ENCODE measurements at regions not wholly inside any gene's neighbourhood (a gene's known extent, or its start where the extent isn't known, plus 50 kb on each side); places are given as distances from the start of the nearest gene placed in this dataset.

DNA sequence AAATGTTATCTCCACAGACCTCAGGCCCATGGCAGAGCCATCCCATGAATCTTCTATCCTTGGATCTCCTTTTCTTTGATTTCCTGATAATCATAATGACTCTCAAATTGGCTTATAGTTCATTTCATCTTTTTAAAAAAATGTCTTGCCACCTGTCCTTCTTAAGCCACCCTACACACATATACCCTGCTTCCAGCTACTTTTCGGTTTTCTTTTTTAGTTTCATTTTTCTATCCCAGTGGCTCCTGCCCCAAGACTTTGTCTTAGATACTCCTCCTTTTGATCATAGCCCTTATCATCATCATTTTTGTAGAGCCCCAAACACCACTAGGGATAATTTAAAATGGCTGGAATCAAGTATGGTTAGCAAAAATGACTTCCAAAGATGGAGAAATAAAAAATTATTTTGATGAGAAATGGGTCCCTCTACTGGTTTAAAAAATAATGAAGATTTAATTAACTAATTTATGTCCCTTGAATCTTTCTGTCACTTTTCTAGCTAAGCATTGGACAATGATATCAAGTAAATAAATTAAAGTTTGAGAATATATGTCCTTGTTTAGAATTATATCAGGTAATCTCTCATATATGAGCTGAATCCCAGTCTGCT, 277.3 kb upstream of the SEMA3D start:
- Histone ChIP-seq H3K14ac (ENCODE audit: low read length) (no peak overlapping the region), H3K27ac (ENCODE audit: low read depth, low read length) (no peak overlapping the region), H3K4me2 (ENCODE audit: low read length) (no peak overlapping the region), H4K12ac (ENCODE audit: low read depth, low read length) (no peak overlapping the region), H3K27me3 (ENCODE audit: insufficient read depth, low read length) (no peaks in the 10 kb centered on the region), H3K79me2 (ENCODE audit: control insufficient read depth, insufficient read depth, low read length, poor library complexity) (no peaks in the 10 kb centered on the region), H2BK12ac (ENCODE audit: low read length) (no peak overlapping the region), H3K4me3 (ENCODE audit: low read depth, low read length) (no peak overlapping the region), H3K4ac (ENCODE audit: low read depth, low read length) (no peak overlapping the region), H2AK5ac (ENCODE audit: low read length) (no peak overlapping the region), H3K18ac (ENCODE audit: low read length) (no peak overlapping the region), H4K91ac (ENCODE audit: low read depth, low read length) (no peak overlapping the region), H3K9me3 (ENCODE audit: insufficient read depth, low read depth, low read length) (no peaks in the 10 kb centered on the region), H2BK5ac (ENCODE audit: low read depth, low read length, poor library complexity) (no peak overlapping the region), H3K9ac (ENCODE audit: low read length) (no peak overlapping the region), H4K8ac (ENCODE audit: low read depth, low read length) (no peak overlapping the region), H2BK120ac (ENCODE audit: insufficient read depth, low read length, poor library complexity) (no peak overlapping the region), H3K79me1 (ENCODE audit: low read length) (no peaks in the 10 kb centered on the region), H2AFZ (ENCODE audit: insufficient read depth, low read length, poor library complexity) (no peak overlapping the region), H3K4me1 (ENCODE audit: control insufficient read depth in 1 of 2, insufficient read depth in 2 of 2, low read length in 2 of 2) (no peaks in the 10 kb centered on the region), H3K36me3 (ENCODE audit: control insufficient read depth in 1 of 2, insufficient read depth in 2 of 2, low read length in 2 of 2) (no peaks in the 10 kb centered on the region), H3K23ac (ENCODE audit: low read length) (no peak overlapping the region)
- no peak for DNase-seq
- WGBS (ENCODE audit: extremely low coverage, insufficient coverage, insufficient read length): no CpG with 5 or more reads among the region's 1 CpG

DNA sequence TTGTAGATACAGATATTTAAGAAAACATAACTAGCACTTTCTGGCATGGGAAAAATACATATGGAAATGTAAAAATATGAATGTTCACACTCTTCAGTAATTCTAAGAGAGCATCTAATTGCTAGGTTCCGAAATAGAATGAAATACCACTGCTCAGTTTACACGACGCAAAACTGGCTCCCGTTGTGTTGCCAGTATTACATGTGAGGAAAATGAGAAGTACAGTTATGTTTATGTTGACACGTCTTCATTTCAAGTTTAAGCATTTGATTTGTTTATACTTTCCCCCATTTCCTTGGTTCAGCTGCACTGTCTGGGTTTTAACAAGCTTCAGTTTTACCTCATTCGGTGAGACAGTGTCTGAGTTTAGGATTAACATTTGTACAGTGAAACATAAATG, 275.8 kb upstream of the SEMA3D start:
- Histone ChIP-seq H3K36me3 (ENCODE audit: control insufficient read depth in 1 of 2, insufficient read depth in 2 of 2, low read length in 2 of 2) (no peaks in the 10 kb centered on the region), H3K9me3 (ENCODE audit: insufficient read depth, low read depth, low read length) (no peaks in the 10 kb centered on the region), H3K27me3 (ENCODE audit: insufficient read depth, low read length) (no peaks in the 10 kb centered on the region), H3K9ac (ENCODE audit: low read length) (no peak overlapping the region), H4K8ac (ENCODE audit: low read depth, low read length) (no peak overlapping the region), H3K79me1 (ENCODE audit: low read length) (no peaks in the 10 kb centered on the region), H3K4me1 (ENCODE audit: control insufficient read depth in 1 of 2, insufficient read depth in 2 of 2, low read length in 2 of 2) (no peaks in the 10 kb centered on the region), H3K4ac (ENCODE audit: low read depth, low read length) (no peak overlapping the region), H2AK5ac (ENCODE audit: low read length) (no peak overlapping the region), H3K23ac (ENCODE audit: low read length) (no peak overlapping the region), H2BK5ac (ENCODE audit: low read depth, low read length, poor library complexity) (no peak overlapping the region), H3K18ac (ENCODE audit: low read length) (no peak overlapping the region), H3K79me2 (ENCODE audit: control insufficient read depth, insufficient read depth, low read length, poor library complexity) (no peaks in the 10 kb centered on the region), H3K14ac (ENCODE audit: low read length) (no peak overlapping the region), H4K12ac (ENCODE audit: low read depth, low read length) (no peak overlapping the region), H4K91ac (ENCODE audit: low read depth, low read length) (no peak overlapping the region), H2BK12ac (ENCODE audit: low read length) (no peak overlapping the region), H2AFZ (ENCODE audit: insufficient read depth, low read length, poor library complexity) (no peak overlapping the region), H2BK120ac (ENCODE audit: insufficient read depth, low read length, poor library complexity) (no peak overlapping the region), H3K4me3 (ENCODE audit: low read depth, low read length) (no peak overlapping the region), H3K4me2 (ENCODE audit: low read length) (no peak overlapping the region), H3K27ac (ENCODE audit: low read depth, low read length) (no peak overlapping the region)
- DNase-seq: no peak
- WGBS (ENCODE audit: extremely low coverage, insufficient coverage, insufficient read length): no CpG with 5 or more reads among the region's 6 CpGs

DNA sequence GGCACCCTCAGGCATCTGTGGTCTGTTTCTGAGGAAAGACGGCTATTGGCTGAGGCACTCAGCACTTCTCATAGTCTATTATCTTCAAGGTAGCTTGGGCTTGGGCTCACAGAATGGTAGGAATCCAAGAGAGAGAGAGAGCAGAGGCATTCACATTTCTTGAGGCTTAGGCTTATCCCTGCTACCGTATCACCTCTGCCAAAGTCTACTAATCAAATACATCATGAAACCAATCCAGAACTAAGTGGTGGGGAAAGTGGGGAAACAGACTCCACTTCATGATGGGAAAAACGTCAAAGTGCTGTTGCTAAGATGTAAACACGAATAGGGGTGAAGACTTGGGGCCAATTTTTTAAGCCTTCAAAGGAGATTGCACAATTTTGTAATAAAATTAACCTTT, 271.1 kb upstream of the SEMA3D start:
- Histone ChIP-seq H3K4me3 (ENCODE audit: low read depth, low read length) (no peak overlapping the region), H3K4me1 (ENCODE audit: control insufficient read depth in 1 of 2, insufficient read depth in 2 of 2, low read length in 2 of 2) (no peaks in the 10 kb centered on the region), H3K18ac (ENCODE audit: low read length) (no peak overlapping the region), H4K91ac (ENCODE audit: low read depth, low read length) (no peak overlapping the region), H2BK12ac (ENCODE audit: low read length) (no peak overlapping the region), H3K27ac (ENCODE audit: low read depth, low read length) (no peak overlapping the region), H3K14ac (ENCODE audit: low read length) (no peak overlapping the region), H4K12ac (ENCODE audit: low read depth, low read length) (no peak overlapping the region), H3K4ac (ENCODE audit: low read depth, low read length) (no peak overlapping the region), H3K36me3 (ENCODE audit: control insufficient read depth in 1 of 2, insufficient read depth in 2 of 2, low read length in 2 of 2) (no peaks in the 10 kb centered on the region), H3K27me3 (ENCODE audit: insufficient read depth, low read length) (no peaks in the 10 kb centered on the region), H2BK5ac (ENCODE audit: low read depth, low read length, poor library complexity) (no peak overlapping the region), H3K4me2 (ENCODE audit: low read length) (no peak overlapping the region), H3K9ac (ENCODE audit: low read length) (no peak overlapping the region), H2AFZ (ENCODE audit: insufficient read depth, low read length, poor library complexity) (no peak overlapping the region), H2BK120ac (ENCODE audit: insufficient read depth, low read length, poor library complexity) (no peak overlapping the region), H3K79me1 (ENCODE audit: low read length) (no peaks in the 10 kb centered on the region), H3K23ac (ENCODE audit: low read length) (no peak overlapping the region), H3K79me2 (ENCODE audit: control insufficient read depth, insufficient read depth, low read length, poor library complexity) (no peaks in the 10 kb centered on the region), H3K9me3 (ENCODE audit: insufficient read depth, low read depth, low read length) (no peaks in the 10 kb centered on the region), H4K8ac (ENCODE audit: low read depth, low read length) (no peak overlapping the region), H2AK5ac (ENCODE audit: low read length) (no peak overlapping the region)
- no CpG with 5 or more reads among the region's 4 CpGs for WGBS (ENCODE audit: extremely low coverage, insufficient coverage, insufficient read length)
- DNase-seq: no peak

DNA sequence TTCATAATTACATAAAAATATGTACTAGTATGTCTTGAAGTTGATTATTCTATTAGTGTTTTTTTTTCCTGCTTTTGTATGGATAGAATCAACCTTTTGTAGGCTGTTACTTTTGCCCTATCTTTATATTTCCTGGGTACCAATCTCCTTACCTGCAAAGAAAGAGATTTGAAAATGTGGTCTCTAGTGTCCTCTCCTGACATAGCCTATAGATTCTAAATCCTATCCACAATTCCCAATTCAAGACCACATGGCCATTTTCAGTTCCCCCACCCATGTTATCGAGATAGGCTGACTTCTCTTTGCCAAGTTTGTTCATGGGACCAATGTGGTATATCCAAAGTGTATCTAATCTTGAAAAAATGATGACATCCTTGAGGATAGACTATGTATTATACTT, 269.4 kb upstream of the SEMA3D start:
- H4K12ac ChIP-seq (ENCODE audit: low read depth, low read length): no peak overlapping the region
- no peak overlapping the region for H3K14ac ChIP-seq (ENCODE audit: low read length)
- H3K23ac ChIP-seq (ENCODE audit: low read length): no peak overlapping the region
- no peak overlapping the region for H3K27ac ChIP-seq (ENCODE audit: low read depth, low read length)
- H4K8ac ChIP-seq (ENCODE audit: low read depth, low read length): no peak overlapping the region
- H3K79me2 ChIP-seq (ENCODE audit: control insufficient read depth, insufficient read depth, low read length, poor library complexity): no peaks in the 10 kb centered on the region
- no peaks in the 10 kb centered on the region for H3K9me3 ChIP-seq (ENCODE audit: insufficient read depth, low read depth, low read length)
- no peak overlapping the region for H2AK5ac ChIP-seq (ENCODE audit: low read length)
- H3K18ac ChIP-seq (ENCODE audit: low read length): no peak overlapping the region
- H3K4ac ChIP-seq (ENCODE audit: low read depth, low read length): no peak overlapping the region
- H3K79me1 ChIP-seq (ENCODE audit: low read length): no peaks in the 10 kb centered on the region
- no peak overlapping the region for H4K91ac ChIP-seq (ENCODE audit: low read depth, low read length)
- no peak for DNase-seq
- H3K4me2 ChIP-seq (ENCODE audit: low read length): no peak overlapping the region
- H2BK12ac ChIP-seq (ENCODE audit: low read length): no peak overlapping the region
- H2BK120ac ChIP-seq (ENCODE audit: insufficient read depth, low read length, poor library complexity): no peak overlapping the region
- H3K4me3 ChIP-seq (ENCODE audit: low read depth, low read length): no peak overlapping the region
- H3K27me3 ChIP-seq (ENCODE audit: insufficient read depth, low read length): no peaks in the 10 kb centered on the region
- no peak overlapping the region for H2BK5ac ChIP-seq (ENCODE audit: low read depth, low read length, poor library complexity)
- no peaks in the 10 kb centered on the region for H3K36me3 ChIP-seq (ENCODE audit: control insufficient read depth in 1 of 2, insufficient read depth in 2 of 2, low read length in 2 of 2)
- H3K9ac ChIP-seq (ENCODE audit: low read length): no peak overlapping the region
- WGBS (ENCODE audit: extremely low coverage, insufficient coverage, insufficient read length): no CpG with 5 or more reads among the region's 1 CpG
- no peak overlapping the region for H2AFZ ChIP-seq (ENCODE audit: insufficient read depth, low read length, poor library complexity)
- H3K4me1 ChIP-seq (ENCODE audit: control insufficient read depth in 1 of 2, insufficient read depth in 2 of 2, low read length in 2 of 2): no peaks in the 10 kb centered on the region

Measured in trophoblast cell (in vitro differentiated cells and primary cell).